Endodermal cell (in vitro differentiated cells): ENCODE measurements at regions not wholly inside any gene's neighbourhood (a gene's known extent, or its start where the extent isn't known, plus 50 kb on each side); places are given as distances from the start of the nearest gene placed in this dataset.

Experiments used
- DNase-seq: peaks from one replicate; pipeline ENCODE4 v3.0.0-alpha.2; 2017
- H3K27ac ChIP-seq: 2 replicates; pipeline ENCODE4 v1.5.1; 2013; ENCODE audit warnings: mild to moderate bottlenecking, low read depth, low read length, moderate library complexity
- H3K27me3 ChIP-seq: 2 replicates; pipeline ENCODE4 v1.6.1; 2013; ENCODE audit warnings: mild to moderate bottlenecking, low read length, moderate library complexity; ENCODE audit not compliant: insufficient read depth, control insufficient read depth, poor library complexity, severe bottlenecking
- H3K36me3 ChIP-seq: 2 replicates; pipeline ENCODE4 v1.7.0; 2013; ENCODE audit warnings: mild to moderate bottlenecking, low read length, moderate library complexity; ENCODE audit not compliant: control insufficient read depth, insufficient read depth
- H3K4me1 ChIP-seq: one replicate; pipeline ENCODE4 v1.7.0; 2013; ENCODE audit warnings: low read length; ENCODE audit not compliant: control insufficient read depth, insufficient read depth
- H3K4me3 ChIP-seq: 2 replicates; pipeline ENCODE4 v1.5.1; 2013; ENCODE audit warnings: mild to moderate bottlenecking, low read length, moderate library complexity
- H3K9ac ChIP-seq: 2 replicates; pipeline ENCODE4 v1.6.1; 2013; ENCODE audit warnings: mild to moderate bottlenecking, low read length, moderate library complexity; ENCODE audit not compliant: poor library complexity, severe bottlenecking; ENCODE audit errors: extremely low read depth
- H3K9me3 ChIP-seq: 2 replicates; pipeline ENCODE4 v1.6.1; 2013; ENCODE audit warnings: mild to moderate bottlenecking, low read length, moderate library complexity; ENCODE audit not compliant: control insufficient read depth
- H3K27ac Mint-ChIP-seq: 2 replicates; pipeline ENCODE4 v1.8.0; 2020; ENCODE audit warnings: mixed read lengths
- H3K27me3 Mint-ChIP-seq: 2 replicates; pipeline ENCODE4 v1.8.0; 2021; ENCODE audit warnings: mild to moderate bottlenecking, mixed read lengths; ENCODE audit not compliant: insufficient read depth
- H3K36me3 Mint-ChIP-seq: 2 replicates; pipeline ENCODE4 v1.8.0; 2020; ENCODE audit warnings: low read depth, mixed read lengths
- H3K4me1 Mint-ChIP-seq: 2 replicates; pipeline ENCODE4 v1.8.0; 2020; ENCODE audit warnings: mixed read lengths
- H3K4me3 Mint-ChIP-seq: 2 replicates; pipeline ENCODE4 v1.8.0; 2020; ENCODE audit warnings: mild to moderate bottlenecking, moderate library complexity, mixed read lengths
- H3K9me3 Mint-ChIP-seq: 2 replicates; pipeline ENCODE4 v1.8.0; 2020; ENCODE audit warnings: mild to moderate bottlenecking, mixed read lengths
- WGBS, 2 experiments: methylation state at CpG; one replicate each; pipeline versions ENCODE4 v1.1.5 to v1.1.7; 2013; ENCODE audit warnings: missing lambda C conversion rate in 2 of 2, mixed read lengths in 1 of 2; ENCODE audit not compliant: insufficient coverage in 1 of 2, insufficient read length in 1 of 2; 5-methylcytosine and 5-hydroxymethylcytosine counted together
- TF ChIP-seq, protein P1 (sequence below): fragments of 200-600 bp; sonication (generic); conservative IDR thresholded peaks from 2 replicates; pipeline ENCODE4 v1.5.0; 2021; ENCODE audit warnings: antibody characterized with exemption, mild to moderate bottlenecking

DNA sequence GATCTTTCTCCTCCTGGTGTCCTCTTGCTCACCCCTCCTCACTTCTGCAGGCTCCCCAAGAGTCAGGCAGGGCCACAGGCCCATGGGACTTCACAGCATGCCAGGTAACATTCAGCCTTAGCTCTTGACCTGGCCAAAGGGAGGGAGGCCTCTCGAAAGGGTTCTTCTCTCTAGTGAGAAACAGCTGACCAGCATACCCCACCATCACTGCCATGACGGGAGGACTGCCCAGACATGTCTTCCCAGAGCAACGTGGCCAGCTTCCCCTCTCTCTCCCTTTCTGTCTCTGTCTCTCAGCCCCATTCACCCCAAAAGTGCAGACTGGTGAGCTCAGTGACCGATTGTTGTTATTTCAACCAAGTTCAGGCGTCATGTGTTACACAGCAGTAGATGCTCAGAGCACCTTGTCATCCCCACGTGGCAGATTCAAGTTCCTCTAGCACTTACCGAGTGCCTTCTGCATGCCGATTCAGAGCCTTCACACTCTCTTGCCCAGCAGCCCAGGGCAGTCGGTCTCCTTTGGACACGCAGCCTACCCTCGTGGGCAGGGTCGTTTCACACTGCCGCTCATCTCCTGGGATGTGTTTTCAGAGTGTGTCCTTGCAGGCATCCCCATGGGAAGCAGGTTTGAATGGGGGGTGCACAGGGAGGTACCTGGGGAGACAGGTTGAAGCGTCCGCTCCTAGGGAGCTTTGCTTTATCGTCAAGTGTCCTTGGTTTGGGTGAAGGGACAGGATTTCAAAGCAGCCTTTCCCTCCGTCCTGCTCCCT, 259.9 kb downstream of the NDUFA10 start:
- 87 to 88% methylated on average over 10 to 17 of the region's 17 CpGs for WGBS, 2 experiments
- H3K27ac Mint-ChIP-seq, result no peak overlapping the region

DNA sequence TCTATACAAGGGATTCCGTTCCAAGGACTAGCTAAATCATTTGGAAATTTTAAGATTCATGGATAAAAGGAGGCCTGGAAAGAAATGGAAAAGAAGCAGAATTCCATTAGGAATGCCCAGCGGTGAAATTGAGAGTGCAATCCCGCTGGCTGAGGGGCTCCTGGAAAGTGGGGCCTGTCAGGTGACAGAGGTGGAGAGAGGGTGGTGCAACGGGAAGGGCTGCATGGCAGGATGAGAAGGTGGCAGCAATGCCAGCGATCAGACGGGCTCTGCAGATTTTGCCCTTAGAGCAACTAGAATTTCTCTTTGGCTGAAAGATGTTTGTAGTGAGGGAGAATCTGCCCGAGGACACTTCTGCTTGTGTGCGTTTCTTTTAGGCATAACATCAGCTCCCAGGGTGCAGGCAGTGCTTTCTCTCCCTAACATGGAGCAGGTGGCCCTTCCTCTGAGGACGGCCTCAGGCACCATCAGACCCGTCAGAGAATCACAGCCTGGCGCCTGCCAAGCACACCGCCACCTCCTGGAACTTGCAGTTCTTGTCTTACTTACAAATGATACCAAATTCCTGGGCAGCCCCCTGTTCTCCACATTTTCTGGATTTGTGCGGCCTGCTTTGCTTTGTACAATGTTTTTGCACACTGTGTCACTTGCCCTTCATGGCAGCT, 261.6 kb downstream of the NDUFA10 start:
- H3K27me3 ChIP-seq, result no peaks in the 10 kb centered on the region
- 84 to 85% methylated on average over 12 to 13 of the region's 13 CpGs for WGBS, 2 experiments
- peak; percentile 75 for DNase-seq
- no peak overlapping the region for H3K4me3 Mint-ChIP-seq
- no peak overlapping the region for H3K9ac ChIP-seq
- no peaks in the 10 kb centered on the region for H3K36me3 Mint-ChIP-seq
- H3K9me3 ChIP-seq, result no peaks in the 10 kb centered on the region
- no peaks in the 10 kb centered on the region for H3K36me3 ChIP-seq
- no peak overlapping the region for H3K4me3 ChIP-seq
- peak overlapping the region; percentile 72 for H3K27ac ChIP-seq
- no peaks in the 10 kb centered on the region for H3K4me1 Mint-ChIP-seq
- H3K9me3 Mint-ChIP-seq, result no peaks in the 10 kb centered on the region
- no peak overlapping the region for H3K27ac Mint-ChIP-seq
- H3K4me1 ChIP-seq, result no peaks in the 10 kb centered on the region
- peaks cover 8% of the 10 kb centered on the region for H3K27me3 Mint-ChIP-seq
- TF ChIP-seq, protein P1, sequence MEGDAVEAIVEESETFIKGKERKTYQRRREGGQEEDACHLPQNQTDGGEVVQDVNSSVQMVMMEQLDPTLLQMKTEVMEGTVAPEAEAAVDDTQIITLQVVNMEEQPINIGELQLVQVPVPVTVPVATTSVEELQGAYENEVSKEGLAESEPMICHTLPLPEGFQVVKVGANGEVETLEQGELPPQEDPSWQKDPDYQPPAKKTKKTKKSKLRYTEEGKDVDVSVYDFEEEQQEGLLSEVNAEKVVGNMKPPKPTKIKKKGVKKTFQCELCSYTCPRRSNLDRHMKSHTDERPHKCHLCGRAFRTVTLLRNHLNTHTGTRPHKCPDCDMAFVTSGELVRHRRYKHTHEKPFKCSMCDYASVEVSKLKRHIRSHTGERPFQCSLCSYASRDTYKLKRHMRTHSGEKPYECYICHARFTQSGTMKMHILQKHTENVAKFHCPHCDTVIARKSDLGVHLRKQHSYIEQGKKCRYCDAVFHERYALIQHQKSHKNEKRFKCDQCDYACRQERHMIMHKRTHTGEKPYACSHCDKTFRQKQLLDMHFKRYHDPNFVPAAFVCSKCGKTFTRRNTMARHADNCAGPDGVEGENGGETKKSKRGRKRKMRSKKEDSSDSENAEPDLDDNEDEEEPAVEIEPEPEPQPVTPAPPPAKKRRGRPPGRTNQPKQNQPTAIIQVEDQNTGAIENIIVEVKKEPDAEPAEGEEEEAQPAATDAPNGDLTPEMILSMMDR, result peak; percentile 63

More for the DNA sequence above, 259.9 kb downstream of the NDUFA10 start:
- DNase-seq, result no peak
- H3K9me3 Mint-ChIP-seq, result no peaks in the 10 kb centered on the region
- no peak overlapping the region for H3K9ac ChIP-seq
- H3K36me3 ChIP-seq, result no peaks in the 10 kb centered on the region
- no peak overlapping the region for H3K27ac ChIP-seq
- no peaks in the 10 kb centered on the region for H3K9me3 ChIP-seq
- no peaks in the 10 kb centered on the region for H3K27me3 ChIP-seq
- H3K4me1 Mint-ChIP-seq, result no peaks in the 10 kb centered on the region
- H3K27me3 Mint-ChIP-seq, result peaks cover 8% of the 10 kb centered on the region
- no peak overlapping the region for H3K4me3 ChIP-seq
- no peaks in the 10 kb centered on the region for H3K4me1 ChIP-seq
- no peak overlapping the region for H3K4me3 Mint-ChIP-seq
- TF ChIP-seq, protein P1, result no peak
- H3K36me3 Mint-ChIP-seq, result no peaks in the 10 kb centered on the region

DNA sequence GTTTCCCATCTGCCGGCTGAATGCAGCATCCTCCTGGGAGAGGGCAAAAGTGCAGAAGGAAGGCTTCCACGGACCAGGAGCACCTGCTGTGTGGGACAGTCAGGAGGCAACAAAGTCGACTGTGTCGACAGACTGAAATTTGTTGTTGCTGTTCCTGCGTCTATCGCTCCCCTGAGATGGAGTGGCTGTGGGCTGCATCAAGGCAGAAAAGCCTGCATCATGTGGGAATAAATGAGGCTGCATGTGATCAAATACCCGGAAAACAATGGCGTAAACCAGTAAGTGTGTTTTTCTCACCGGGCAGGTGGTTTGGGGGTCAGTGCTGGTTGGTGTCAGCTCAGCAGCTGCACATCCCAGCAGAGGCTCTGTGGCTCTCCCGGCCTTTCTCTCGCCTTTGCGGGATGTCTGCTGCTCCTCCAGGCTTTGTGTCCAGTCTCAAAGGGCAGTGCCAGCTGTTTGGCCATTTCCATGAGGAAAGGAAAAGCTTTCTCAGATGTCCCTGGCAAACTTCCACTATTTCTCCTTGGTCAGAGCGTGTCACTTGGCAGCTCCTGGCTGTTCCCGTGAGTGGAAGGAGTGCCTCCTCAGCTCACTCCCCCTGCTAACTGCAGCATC, 262.4 kb downstream of the NDUFA10 start:
- Histone ChIP-seq H3K36me3 (no peaks in the 10 kb centered on the region), H3K9ac (no peak overlapping the region), H3K27me3 (no peaks in the 10 kb centered on the region), H3K4me1 (no peaks in the 10 kb centered on the region), H3K27ac (peak overlapping the region; percentile 72), H3K4me3 (no peak overlapping the region), H3K9me3 (no peaks in the 10 kb centered on the region)
- TF ChIP-seq, protein P1, result no peak
- Mint-ChIP-seq H3K27ac (no peak overlapping the region), H3K4me3 (no peak overlapping the region), H3K36me3 (no peaks in the 10 kb centered on the region), H3K4me1 (peaks cover 6% of the 10 kb centered on the region), H3K9me3 (no peaks in the 10 kb centered on the region), H3K27me3 (peaks cover 8% of the 10 kb centered on the region)
- WGBS, 2 experiments, result 88 to 91% methylated on average over 13 to 14 of the region's 14 CpGs
- no peak for DNase-seq
